GM21423 (cell line): ENCODE measurements at regions not wholly inside any gene's neighbourhood (a gene's known extent, or its start where the extent isn't known, plus 50 kb on each side); places are given as distances from the start of the nearest gene placed in this dataset.
"Not testable (repeated sequence)": the region's sequence is repeated elsewhere in the genome, so short reads cannot be mapped to it uniquely, and the experiment has no call there.

Source experiments
- ATAC-seq: cut with Tn5 transposase; IDR thresholded peaks from one replicate; pipeline ENCODE4 v1.9.1; 2021; ENCODE audit warnings: mild to moderate bottlenecking, moderate library complexity; ENCODE audit not compliant: unreplicated experiment

DNA sequence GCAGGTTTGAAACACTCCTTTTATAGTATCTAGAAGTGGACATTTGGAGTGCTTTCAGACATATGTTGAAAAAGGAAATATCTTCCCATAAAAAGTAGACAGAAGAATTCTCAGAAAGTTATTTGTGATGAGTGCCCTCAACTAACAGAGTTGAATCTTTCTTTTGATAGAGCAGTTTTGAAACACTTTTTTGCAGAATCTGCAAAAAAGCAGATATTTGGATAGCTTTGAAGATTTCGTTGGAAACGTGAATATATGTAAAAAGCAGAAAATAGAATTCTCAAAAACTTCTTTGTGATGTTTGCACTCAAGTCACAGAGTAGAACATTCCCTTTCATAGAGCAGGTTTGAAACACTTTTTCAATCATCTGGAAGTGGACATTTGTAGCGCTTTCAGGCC lies 676.4 kb upstream of the ZNF337 start:
- not testable (repeated sequence) for ATAC-seq

DNA sequence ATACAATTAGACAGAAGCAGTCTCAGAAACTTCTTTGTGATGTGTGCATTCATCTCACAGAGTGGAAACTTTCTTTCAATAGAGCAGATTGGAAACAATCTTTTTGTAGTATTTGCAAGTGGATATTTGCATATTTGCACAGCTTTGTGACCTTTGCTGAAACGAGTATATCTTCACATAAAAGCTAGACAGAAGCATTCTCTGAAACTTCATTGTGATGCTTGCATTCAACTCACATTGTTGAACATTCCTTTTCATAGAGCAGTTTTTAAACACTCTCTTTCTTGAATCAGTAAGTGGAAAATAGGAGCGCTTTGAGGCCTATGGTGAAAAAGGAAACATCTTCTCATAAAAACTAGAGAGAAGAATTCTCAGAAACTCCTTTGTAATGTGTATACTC lies 657.9 kb upstream of the ZNF337 start:
- no peak for ATAC-seq

DNA sequence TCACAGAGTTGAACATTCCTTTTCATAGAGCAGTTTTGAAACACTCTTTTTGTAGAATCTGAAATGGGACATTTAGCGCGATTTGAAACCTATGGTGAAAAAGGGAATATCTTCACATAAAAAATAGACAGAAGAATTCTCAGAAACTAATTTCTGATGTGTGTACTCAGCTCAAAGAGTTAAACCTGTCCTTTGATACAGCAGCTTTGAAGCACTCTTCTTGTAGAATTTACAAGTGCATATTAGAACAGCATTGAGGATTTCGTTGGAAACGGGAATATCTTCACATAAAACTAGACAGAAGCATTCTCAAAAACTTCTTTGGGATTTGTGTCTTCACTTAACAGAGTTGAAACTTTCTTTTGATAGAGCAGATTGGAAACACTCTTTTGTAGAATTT lies 650.7 kb upstream of the ZNF337 start:
- ATAC-seq, result no peak

DNA sequence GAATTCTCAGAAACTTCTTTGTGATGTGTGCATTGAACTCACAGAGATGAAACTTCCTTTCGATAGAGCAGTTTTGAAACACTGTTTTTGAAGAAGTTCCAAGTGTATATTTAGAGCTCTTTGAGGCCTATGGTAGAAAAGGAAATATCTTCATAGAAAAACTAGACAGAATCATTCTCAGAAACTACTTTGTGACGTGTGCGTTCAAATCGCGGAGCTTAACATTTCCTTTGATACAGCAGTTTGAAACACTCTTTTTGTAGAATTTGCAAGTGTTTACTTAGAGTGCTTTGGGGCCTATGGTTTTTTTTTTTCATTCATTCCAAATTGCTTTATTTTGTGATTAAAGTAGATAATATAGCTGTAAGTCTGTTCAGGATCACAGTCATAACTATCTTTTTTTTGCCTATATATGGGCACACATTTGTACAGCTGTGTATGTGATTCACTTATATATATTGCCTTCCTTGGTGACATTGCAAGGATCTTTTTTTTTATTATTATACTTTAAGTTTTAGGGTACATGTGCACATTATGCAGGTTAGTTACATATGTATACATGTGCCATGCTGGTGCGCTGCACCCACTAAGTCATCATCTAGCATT lies 643.9 kb upstream of the ZNF337 start:
- ATAC-seq, result not testable (repeated sequence)

DNA sequence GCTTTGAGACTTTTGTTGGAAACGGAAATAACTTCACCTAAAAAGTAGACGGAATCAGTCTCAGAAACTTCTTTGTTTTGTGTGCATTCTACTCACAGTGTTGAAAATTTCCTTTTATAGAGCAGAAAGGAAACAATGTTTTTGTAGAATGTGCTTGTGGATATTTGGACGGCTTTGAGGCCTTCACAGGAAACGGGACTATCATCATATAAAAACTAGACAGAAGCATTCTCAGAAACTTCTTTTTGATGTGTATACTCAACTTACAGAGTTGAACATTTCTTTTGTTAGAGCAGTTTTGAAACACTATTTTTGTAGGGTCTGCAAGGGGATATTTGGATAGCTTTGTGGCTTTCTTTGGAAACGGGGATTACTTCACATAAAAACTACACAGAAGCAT lies 627.5 kb upstream of the ZNF337 start:
- ATAC-seq, result no peak

DNA sequence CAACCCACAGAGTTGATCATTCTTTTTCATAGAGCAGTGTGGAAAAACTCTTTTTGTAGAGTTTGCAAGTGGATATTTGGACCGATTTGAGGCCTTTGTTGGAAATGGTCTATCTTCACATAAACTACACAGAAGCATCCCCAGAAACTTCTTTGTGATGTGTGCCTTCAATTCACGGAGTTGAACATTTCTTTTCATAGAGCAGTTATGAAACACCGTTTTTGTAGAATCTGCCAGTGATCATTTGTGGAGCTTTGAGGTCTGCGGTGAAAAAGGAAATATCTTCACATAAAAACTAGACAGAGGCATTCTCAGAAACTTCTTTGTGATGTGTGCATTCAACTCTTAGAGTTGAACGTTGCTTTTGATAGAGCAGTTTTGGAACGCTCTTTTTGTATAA lies 618.4 kb upstream of the ZNF337 start:
- no peak for ATAC-seq

DNA sequence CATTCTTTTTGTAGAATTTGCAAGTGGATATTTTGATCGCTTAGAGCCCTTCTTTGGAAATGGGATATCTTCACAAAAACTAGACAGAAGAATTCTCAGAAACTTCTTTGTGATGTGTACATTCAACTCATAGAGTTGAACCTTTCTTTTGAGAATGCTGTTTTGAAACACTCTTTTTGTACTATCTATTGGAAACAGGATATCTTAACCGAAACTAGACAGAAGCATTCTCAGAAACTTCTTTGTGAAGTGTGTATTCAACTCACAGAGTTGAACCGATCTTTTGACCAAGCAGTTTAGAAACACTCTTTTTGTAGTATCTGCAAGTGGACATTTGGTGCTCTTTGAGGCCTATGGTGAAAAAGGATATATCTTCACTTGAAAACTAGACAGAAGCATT lies 613.1 kb upstream of the ZNF337 start:
- ATAC-seq, result not testable (repeated sequence)

DNA sequence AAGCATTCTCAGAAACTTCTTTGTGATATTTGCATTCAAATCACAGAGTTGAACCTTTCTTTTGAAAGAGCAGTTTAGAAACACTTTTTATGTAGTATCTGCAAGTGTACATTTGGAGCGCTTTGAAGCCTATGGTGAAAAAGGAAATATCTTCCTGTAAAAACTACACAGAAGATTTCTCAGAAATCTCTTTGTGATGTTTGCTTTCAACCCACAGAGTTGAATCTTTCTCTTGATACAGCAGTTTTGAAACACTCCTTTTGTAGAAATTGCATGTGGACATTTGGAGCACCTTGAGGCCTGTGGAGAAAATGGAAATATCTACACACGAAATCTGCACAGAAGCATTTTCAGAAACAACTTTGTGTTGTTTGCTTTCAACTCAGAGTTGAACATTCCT lies 612.3 kb upstream of the ZNF337 start:
- no peak for ATAC-seq

DNA sequence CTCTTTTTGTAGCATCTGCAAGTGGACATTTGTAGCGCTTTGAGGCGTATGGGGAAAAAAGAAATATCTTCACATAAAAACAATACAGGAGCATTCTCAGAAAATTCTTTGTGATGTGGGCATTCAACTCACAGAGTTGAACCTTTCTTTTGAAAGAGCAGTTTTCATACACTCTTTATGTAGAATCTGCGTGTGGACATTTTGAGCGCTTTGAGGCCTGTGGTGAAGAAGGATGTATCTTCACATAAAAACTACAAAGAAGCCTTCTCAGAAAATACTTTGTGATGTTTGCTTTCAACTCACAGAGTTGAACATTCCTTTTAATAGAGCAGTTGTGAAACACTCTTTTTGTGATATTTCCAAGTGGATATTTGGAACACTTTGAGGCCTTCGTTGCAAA lies 598.4 kb upstream of the ZNF337 start:
- no peak for ATAC-seq

DNA sequence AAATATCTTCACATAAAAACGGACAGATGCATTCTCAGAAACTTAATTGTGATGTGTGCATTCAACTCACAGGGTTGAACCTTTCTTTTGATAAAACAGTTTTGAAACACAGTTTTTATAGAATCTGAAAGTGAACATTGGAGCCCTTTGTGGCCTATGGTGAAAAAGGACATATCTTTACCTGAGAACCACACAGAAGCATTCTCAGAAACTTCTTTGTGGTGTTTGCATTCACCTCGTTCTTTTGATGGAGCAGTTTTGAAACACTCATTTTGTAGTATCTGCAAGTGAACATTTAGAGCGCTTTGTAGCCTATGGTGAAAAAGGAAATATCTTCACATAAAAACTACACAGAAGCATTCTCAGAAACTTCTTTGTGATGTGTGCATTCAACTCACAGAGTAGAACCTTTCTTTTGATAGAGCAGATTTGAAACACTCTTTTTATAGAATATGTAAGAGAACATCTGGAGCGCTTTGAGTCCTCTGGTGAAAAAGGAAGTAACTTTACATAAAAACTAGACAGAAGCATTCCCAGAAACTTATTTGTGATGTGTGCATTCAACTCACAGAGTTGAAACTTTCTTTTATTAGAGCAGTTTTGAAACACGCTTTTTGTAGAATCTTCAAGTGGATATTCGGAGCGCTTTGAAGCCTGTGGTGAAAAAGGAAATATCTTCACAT lies 591.9 kb upstream of the ZNF337 start:
- ATAC-seq, result not testable (repeated sequence)

DNA sequence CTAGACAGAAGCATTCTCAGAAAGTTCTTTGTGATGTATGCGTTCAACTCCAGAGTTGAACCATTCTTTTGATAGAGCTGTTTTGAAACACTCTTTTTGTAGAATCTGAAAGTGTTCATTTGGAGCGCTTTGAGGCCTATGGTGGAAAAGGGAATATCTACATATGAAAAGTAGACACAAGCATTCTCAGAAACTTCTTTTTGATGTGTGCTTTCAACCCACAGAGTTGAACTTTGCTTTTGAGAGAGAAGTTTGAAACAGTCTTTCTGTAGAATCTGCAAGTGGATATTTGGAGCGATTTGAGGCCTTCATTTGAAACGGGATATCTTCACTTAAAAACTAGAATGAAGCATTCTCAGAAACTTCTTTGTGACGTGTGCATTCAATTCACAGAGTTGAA lies 582.6 kb upstream of the ZNF337 start:
- ATAC-seq, result no peak

DNA sequence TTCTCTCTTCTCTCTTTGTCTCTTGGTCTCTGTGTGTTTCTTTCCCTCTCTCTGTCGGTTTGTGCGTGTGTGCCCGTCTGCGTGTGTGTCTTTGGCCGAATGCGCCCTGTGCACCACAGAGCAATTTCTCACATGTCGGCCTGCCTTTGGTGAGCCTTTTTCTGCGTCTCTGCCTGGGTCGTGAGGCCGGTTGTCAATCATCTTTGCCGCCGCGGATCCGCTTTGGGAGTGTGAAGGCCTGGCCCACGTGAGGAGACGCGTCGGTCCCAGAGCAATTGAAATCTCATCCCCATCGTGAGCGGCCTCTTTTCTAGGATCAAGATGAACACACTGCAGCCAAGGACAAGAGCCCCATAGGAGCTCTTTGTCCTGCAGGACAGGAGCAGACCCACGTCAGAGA lies 580.7 kb upstream of the ZNF337 start:
- no peak for ATAC-seq

DNA sequence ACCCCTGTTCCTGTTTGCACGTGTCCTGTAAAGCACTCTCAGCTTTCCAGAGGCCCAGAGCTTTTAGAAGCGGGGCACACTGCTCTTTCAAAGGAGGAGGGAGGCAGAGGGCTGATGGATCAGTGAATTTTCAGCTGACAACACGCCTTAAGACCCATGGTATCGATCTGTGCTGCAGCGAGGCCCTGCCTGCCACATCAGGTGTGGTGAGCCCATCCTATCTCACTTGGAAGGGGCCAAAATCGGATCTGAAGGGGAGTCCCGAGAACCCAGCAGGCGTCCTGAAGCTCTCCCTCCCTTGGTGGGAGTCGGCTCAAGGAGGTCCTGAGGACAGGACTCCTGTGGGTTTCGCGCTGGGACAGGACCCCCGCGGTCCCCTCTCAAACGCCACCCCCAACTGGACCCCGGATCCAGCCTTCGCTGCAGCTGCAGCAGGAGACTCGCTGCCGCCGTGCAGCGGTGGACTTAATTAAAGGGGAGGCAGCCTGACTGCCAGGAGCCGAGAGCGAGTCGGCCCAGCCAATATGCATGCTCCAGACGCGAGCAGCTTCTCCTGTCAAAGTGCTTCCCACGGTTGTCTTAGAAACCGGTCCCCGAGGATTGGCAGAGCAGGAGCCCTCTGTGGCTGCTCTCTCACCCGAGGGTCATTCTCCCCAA lies 580.0 kb upstream of the ZNF337 start:
- no peak for ATAC-seq

DNA sequence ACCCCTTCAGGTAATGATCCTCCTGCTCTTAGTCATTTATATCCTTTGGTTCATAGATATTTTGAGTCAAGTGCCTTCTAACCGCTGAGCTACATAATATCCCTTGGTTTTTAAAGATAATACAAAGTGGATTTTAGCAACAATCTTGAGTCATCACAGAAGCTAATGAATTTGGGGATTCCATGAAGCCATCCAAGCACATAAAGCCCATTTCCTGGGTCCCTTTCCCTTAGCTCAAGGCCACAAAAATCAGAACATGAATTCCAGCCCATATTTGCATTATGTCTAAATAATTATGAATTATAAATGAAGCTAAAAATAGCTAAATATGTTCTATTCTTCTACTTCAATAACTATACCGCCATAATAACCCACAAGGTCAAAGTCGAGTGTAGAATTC lies 572.1 kb upstream of the ZNF337 start:
- not testable (repeated sequence) for ATAC-seq

DNA sequence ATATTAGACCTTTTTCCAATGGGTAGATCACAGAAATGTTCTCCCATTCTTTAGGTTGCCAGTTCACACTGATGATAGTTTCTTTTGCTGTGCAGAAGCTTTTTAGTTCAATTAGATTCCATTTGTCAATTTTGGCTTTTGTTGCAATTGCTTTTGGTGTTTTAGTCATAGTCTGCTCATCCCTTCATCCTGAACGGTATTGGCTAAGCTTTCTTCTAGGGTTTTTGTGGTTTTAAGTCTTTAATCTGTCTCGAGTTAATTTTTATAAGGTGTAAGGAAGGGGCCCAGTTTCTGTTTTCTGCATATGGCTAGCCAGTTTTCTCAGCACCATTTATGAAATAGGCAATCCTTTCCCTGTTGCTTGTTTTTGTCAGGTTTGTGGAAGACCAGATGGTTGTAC lies 564.3 kb upstream of the ZNF337 start:
- not testable (repeated sequence) for ATAC-seq

DNA sequence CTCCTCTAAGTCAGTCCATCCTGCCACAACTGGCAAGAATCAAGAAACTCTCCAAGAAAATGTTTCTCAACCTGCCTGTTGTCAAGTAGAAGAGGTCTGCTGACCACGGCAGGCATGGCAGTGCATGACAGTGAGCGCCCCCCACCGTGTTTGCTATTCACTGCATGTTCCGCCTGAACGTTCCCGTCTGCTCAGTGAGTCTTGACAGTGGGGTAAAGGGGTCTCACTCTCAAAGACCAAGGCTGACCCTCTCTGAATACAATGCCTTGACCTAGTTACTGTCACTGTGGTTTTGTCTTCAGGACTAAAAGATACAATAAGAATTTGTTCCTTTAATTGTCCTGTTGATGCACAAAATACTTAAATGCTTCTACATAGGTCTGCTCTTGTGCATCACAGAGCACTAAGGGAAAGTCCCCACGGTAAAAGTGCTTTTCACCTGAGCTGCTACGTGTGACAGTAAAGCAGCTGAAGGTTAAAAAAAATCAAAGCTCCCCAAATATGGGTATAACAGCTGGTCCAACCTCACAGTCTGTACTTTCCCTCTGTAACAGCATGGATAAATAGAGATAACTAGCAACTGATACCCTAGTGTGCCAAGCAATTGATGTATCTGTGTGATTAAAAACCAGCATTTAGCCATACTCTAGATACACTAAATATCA lies 555.8 kb upstream of the ZNF337 start:
- ATAC-seq, result not testable (repeated sequence)

DNA sequence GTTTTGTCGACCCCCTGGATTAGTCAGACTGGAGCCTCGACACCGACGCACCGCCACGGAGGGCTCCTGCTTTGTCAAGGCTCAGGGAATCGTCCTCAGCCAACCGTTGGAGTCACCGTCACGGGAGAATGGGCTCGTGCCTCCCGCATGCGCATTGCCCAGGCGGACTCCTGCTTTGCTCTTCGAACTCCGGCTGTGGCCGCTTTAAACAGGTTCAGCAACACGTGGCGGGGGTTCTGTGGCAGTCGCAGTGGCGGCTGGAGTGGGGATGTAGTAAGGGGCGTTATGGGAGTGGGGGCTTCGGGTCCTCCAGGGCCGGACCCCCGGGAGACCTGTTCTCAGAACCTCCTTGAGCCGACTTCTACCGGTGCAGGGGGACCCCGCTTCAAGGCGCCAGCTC lies 554.7 kb upstream of the ZNF337 start:
- not testable (repeated sequence) for ATAC-seq

DNA sequence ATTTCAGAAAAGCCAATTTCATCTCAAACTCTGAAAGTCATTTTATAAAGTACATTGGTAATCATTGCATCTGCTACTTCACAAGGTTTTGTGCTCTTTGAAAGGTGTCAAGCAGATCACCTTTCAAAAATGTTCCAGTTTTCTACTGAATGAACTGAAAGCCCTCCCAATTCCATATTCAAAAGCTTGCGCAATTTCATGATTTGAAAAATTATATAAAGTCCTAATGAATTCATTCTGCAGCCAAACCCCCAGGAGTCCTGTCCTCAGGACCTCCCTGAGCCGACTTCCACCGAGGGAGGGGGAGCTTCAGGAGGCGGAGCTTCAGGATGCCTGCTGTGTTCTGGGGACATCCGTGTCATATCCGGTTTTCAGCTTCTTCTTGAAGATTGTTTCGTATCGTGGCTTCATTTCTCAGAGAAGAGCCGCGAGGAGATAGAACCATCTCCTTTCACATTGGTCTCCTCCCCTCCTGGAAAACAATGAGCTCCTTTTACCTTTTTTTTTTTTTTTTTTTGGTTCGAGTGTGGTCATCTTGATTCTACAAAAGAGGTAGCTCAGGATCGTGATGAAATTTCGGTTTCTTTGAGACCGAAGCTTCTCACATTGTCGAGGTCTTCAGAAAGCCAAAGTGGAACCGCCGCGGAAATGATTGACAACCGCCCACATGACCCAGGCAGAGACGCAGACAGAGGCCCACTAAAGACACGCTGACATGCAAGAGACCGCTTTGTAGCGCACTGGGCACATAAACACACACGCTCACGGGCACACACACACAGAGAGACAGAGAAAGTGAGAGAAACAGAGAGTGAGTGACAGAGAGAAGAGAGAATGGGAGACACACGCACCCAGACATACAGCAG lies 553.8 kb upstream of the ZNF337 start:
- ATAC-seq, result not testable (repeated sequence)

DNA sequence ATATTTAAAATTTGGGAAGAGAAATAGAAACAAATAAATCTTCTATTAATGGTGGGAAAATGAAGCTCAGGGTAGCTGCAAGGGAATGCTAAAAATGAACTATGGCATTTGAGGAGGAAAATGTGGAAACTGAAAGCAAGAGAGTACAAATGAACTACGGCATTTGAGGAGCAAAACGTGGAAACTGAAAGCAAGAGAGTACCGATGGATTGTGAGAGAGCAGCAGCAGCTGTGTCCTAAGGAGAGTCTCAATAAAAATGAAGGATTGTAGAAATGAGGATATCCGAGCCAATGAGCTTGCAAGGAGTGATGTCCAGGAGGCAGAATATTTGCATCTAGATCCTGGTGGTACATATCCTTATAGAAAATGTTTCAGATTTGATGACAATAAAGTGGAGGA lies 547.1 kb upstream of the ZNF337 start:
- ATAC-seq, result no peak

DNA sequence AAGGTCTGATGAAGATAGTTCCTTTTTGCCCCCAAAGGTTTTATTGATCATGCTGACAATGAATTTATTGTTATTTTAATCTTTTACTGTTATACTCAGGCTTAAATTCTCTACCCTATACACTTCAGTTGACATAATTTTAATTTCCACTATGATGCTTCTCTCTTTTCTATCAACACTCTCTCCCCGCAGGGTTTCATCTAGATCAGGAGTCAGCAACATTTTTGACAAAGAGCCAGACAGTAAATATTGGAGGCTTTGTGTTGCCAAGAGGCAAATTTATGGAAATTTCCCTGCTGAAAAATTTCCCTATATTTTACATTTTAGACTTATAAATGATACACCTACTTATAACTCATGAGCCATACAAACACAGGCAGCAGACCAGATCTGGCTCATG lies 524.0 kb upstream of the ZNF337 start:
- not testable (repeated sequence) for ATAC-seq

DNA sequence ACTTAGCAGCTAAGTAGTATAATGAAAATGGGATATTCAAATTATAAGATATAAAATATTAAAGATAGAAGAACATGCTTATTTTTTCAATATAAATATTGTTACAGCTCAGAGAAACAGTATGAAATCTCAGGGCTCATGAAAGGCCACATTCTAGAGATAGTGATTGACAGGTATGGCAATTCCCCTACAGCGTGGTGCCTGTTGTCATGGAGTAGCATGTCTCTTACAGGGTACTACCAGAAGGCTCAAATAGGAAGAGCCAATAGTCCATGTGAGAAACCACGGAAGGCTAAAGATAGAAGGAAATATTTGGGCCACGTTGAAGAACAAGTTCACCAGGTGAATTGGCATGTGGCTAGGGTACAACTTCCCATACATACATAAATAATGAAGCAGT lies 522.9 kb upstream of the ZNF337 start:
- ATAC-seq, result not testable (repeated sequence)
